Large intestine (tissue), 3 donors: ENCODE measurements at regions not wholly inside any gene's neighbourhood (a gene's known extent, or its start where the extent isn't known, plus 50 kb on each side); places are given as distances from the start of the nearest gene placed in this dataset.

ENCODE experiments used
- DNase-seq, 2 donors: peaks; one replicate each; pipeline versions ENCODE4 v3.0.0 to v3.0.0-alpha.2; 2013
- H3K27ac ChIP-seq: one replicate; pipeline ENCODE4 v1.5.1; 2013; ENCODE audit warnings: low read length
- H3K27me3 ChIP-seq: 2 replicates; pipeline ENCODE4 v1.6.1; 2013; ENCODE audit warnings: low read length; ENCODE audit not compliant: control insufficient read depth, insufficient read depth
- H3K36me3 ChIP-seq: 2 replicates; pipeline ENCODE4 v1.6.1; 2013; ENCODE audit warnings: low read length; ENCODE audit not compliant: control insufficient read depth, insufficient read depth
- H3K4me1 ChIP-seq: one replicate; pipeline ENCODE4 v1.6.1; 2013; ENCODE audit warnings: low read length; ENCODE audit not compliant: control insufficient read depth, insufficient read depth
- H3K4me3 ChIP-seq: one replicate; pipeline ENCODE4 v1.5.1; 2013; ENCODE audit warnings: low read length
- H3K9me3 ChIP-seq: one replicate; pipeline ENCODE4 v1.6.1; 2013; ENCODE audit warnings: mild to moderate bottlenecking, low read depth, low read length, moderate library complexity; ENCODE audit not compliant: control insufficient read depth
- WGBS: methylation state at CpG from one replicate; pipeline ENCODE4 v1.1.5; 2013; ENCODE audit warnings: low lambda C conversion rate; ENCODE audit not compliant: insufficient coverage; 5-methylcytosine and 5-hydroxymethylcytosine counted together

DNA sequence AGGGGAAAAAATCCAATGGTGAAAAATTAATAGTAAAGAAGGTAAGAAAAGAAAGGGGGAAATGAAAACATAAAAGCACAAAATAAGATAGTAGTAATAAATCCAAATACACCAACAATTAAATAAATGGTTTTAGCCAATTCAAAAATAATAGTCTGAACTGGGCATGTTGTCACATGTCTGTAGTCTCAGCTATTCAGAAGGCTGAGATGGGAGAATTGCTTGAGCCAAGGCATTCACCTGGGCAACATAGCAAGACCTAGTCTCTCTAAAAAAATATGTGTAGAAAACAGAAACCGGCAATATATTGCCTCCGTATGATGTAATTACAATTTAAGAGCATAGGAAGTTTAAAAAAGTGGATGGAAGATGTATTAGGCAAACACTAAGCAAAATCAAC is 311.3 kb upstream of the FERMT1 start:
- no peaks in the 10 kb centered on the region for H3K4me1 ChIP-seq
- no peaks in the 10 kb centered on the region for H3K27me3 ChIP-seq
- WGBS: 100% methylated on average over 2 of the region's 2 CpGs
- DNase-seq: no peak
- H3K9me3 ChIP-seq: no peaks in the 10 kb centered on the region
- H3K4me3 ChIP-seq: no peak overlapping the region
- no peaks in the 10 kb centered on the region for H3K36me3 ChIP-seq
- H3K27ac ChIP-seq: no peak overlapping the region

DNA sequence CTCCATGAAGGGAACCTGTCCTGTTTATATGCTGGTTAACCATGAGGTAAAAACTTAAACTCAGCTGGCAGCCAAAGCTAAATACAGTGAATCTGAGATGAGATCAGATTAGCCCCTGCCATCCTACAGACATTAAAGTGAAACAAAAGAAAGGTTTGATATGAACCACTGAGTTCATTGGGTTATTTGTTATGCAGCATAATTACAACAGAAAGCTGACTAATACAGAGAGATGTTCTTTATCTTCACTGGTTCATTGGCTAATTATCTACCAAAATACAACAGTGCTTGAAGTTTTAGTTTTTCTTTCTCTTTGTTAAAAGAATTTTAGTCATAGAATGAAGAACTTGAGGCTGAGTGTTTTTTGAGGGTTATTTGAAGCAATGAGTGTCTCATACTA is 307.6 kb upstream of the FERMT1 start:
- H3K4me3 ChIP-seq: no peak overlapping the region
- no peak overlapping the region for H3K27ac ChIP-seq
- no peaks in the 10 kb centered on the region for H3K27me3 ChIP-seq
- DNase-seq: no peak
- H3K9me3 ChIP-seq: no peaks in the 10 kb centered on the region
- no peaks in the 10 kb centered on the region for H3K36me3 ChIP-seq
- H3K4me1 ChIP-seq: no peaks in the 10 kb centered on the region

DNA sequence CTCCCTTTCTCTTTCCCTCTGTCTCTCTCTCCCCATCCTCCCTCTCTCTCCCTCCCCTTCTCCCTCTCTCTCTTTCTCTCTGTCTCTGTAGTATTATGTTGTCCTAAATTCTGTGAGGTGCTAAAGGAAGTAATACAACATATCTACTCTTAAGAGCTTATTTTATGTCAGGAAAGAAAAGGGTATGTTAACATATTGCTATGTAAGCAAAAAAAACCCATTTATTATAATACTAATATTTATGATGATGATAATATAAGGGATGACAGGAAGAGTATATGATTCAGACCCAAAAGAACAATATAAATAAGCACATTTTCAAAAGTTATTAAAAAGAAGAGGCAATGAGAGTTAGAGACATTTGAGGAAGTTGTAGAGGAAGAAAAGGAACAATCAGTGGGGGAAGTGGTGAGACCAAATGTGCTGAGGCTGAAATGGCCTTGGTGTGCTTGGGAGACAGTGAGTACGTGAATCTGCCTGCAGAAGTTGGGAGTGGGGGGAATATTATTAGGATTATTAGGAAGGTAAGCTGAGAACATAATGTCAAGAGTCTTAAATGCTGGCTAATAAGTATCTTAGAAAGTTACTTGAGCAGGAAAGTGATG is 303.6 kb upstream of the FERMT1 start:
- Histone ChIP-seq H3K27ac (no peak overlapping the region), H3K27me3 (no peaks in the 10 kb centered on the region), H3K36me3 (no peaks in the 10 kb centered on the region), H3K4me1 (no peaks in the 10 kb centered on the region), H3K9me3 (no peaks in the 10 kb centered on the region), H3K4me3 (no peak overlapping the region)
- DNase-seq: no peak
- 56% methylated on average over 1 of the region's 1 CpG for WGBS

DNA sequence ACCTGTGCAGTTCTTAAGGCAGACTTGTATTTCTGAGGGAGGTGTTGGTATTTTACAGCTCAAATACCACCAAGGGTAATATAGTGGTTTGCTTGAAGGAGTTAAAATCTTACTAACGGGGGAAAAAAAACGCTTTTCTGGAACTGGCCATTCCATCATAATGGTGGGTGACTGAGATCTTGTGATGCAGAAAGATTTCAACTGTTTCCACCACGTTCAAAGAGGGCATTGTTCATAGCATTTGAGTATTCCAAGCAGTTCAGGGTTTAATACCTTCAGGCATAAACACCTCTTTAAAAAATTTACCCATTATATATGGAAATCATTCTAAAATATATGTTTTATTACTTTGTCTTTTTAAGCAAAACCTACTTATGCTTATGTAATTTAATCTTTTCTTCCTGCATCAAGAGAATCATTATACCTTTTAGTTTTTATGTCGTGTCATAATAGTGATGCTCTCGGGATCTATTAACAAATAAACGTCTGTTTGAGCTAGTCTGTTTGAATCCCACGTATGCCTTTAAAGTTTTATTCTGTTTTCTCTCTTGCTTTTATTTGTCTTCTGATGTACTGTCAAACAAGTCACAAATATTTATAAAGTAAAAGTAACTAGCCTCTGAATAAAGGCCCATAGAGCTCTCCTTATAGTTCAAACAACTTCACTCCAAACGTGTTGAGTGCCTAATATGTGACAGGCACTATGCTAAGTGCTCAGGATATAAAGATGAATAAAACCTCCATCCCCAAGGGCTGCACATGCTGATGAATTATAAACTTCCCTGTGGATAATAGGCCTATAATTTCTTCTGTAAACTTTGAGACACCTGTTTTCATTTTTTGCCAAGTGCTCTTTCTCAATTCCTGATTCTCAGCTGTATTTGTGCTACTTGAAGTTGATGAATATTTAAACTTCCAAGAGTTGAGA is 298.8 kb upstream of the FERMT1 start:
- no peak for DNase-seq
- Histone ChIP-seq H3K36me3 (no peaks in the 10 kb centered on the region), H3K9me3 (no peaks in the 10 kb centered on the region), H3K4me3 (no peak overlapping the region), H3K4me1 (no peaks in the 10 kb centered on the region), H3K27ac (no peak overlapping the region), H3K27me3 (no peaks in the 10 kb centered on the region)
- 58% methylated on average over 6 of the region's 8 CpGs for WGBS

DNA sequence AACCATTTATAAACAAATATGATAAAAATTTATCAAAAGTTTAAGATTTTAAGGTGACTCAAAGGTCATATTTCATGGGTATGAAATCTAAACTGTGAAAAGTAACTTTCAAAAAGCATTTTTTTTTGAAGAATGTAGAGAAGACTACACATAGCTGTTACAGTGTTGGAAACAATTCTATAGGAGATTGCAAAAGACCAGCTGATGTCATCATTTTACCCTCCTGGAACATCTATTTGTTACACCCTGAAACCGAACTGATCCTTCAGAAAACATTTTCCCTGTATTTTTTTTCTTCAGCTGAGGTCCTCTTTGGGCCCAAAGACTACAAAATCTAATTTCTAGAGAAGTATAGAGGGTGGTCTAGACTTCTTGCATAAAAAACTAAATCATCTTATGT is 297.5 kb upstream of the FERMT1 start:
- Histone ChIP-seq H3K9me3 (no peaks in the 10 kb centered on the region), H3K27ac (no peak overlapping the region), H3K4me3 (no peak overlapping the region), H3K36me3 (no peaks in the 10 kb centered on the region), H3K4me1 (no peaks in the 10 kb centered on the region), H3K27me3 (no peaks in the 10 kb centered on the region)
- no CpG with 5 or more reads among the region's 1 CpG for WGBS
- DNase-seq: no peak

DNA sequence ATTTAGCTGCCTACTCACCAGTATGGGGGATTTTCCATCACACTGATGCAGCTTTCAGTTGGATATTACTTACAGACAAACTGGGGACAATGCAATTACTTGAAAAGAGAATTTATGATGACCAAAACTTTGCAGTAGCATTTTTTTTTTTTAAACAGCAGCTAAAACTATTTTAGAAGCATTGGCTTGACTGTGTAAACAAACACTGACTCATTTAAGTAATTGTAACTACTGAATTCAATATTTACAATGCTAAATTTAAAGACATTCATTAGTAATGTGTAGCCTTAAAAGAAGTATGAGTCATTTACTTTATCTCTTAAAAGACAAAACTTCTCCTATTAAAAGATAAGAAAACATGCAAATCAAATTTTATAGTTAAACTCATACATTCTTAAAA is 295.9 kb upstream of the FERMT1 start:
- no peak for DNase-seq
- H3K4me1 ChIP-seq: no peaks in the 10 kb centered on the region
- H3K27ac ChIP-seq: no peak overlapping the region
- H3K9me3 ChIP-seq: no peaks in the 10 kb centered on the region
- no peaks in the 10 kb centered on the region for H3K27me3 ChIP-seq
- no peak overlapping the region for H3K4me3 ChIP-seq
- no peaks in the 10 kb centered on the region for H3K36me3 ChIP-seq

DNA sequence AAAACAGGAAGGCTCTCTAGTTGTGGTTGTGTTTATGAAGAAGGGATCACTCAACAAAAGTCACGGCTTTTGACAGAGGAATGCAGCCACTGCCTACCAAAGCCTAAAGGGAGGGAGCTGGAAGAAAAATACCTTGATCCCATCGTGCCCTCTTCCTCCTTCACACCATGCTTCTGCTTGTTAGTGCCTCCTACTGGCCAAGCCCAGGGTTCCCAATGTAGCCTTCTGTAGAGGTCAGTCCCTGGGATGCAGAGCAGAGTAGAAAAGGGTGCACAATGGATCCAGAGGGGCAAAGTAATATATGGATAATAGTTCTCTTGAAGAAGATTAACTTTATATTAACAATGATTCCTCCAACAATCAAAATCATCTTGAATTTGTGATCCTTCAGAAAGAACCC is 293.5 kb upstream of the FERMT1 start:
- no peaks in the 10 kb centered on the region for H3K36me3 ChIP-seq
- no peak for DNase-seq
- H3K4me3 ChIP-seq: no peak overlapping the region
- 88% methylated on average over 1 of the region's 2 CpGs for WGBS
- H3K9me3 ChIP-seq: no peaks in the 10 kb centered on the region
- no peaks in the 10 kb centered on the region for H3K4me1 ChIP-seq
- no peak overlapping the region for H3K27ac ChIP-seq
- H3K27me3 ChIP-seq: no peaks in the 10 kb centered on the region

DNA sequence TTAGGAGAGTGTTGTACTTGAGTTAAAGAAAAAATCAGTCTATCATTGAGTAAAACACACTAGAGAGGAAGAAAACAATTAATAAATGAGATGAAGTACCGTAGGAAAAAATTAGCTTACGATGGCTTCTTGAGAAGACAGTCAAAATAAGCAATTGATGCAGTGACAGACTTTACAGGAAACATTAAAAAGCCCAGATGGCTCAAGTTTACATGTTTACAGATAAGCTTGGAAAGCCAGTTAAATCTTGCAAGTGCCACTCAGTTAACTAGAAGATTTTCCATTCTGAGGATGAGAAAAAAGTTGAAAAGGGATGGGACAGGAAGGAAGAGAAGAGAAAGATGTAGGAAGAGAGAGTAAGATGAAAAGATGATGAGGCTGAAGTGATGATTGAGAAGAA is 288.8 kb upstream of the FERMT1 start:
- no peak for DNase-seq
- Histone ChIP-seq H3K4me1 (no peaks in the 10 kb centered on the region), H3K4me3 (no peak overlapping the region), H3K9me3 (no peaks in the 10 kb centered on the region), H3K36me3 (no peaks in the 10 kb centered on the region), H3K27ac (no peak overlapping the region), H3K27me3 (no peaks in the 10 kb centered on the region)
- WGBS: 82% methylated on average over 2 of the region's 2 CpGs

DNA sequence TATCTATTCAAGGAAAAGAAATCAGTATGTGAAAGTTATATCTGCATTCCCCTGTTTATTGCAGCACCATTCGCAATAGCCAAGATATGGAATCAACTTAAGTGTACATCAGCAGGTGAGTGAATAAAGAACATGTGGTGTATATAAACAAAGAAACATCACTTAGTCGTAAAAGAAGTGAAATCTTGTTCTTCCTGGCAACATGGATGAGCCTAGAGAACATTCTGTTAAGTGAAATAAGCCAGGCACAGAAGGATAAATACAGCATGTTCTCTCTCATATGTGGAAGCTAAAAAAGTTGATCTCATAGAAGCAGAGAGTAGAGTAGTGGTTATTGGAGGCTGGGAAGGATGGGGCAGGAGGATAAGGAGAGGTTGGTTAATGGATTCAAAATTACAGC is 287.9 kb upstream of the FERMT1 start:
- Histone ChIP-seq H3K4me1 (no peaks in the 10 kb centered on the region), H3K27ac (no peak overlapping the region), H3K36me3 (no peaks in the 10 kb centered on the region), H3K9me3 (no peaks in the 10 kb centered on the region), H3K4me3 (no peak overlapping the region), H3K27me3 (no peaks in the 10 kb centered on the region)
- no peak for DNase-seq
- WGBS: 67% methylated on average over 1 of the region's 2 CpGs

DNA sequence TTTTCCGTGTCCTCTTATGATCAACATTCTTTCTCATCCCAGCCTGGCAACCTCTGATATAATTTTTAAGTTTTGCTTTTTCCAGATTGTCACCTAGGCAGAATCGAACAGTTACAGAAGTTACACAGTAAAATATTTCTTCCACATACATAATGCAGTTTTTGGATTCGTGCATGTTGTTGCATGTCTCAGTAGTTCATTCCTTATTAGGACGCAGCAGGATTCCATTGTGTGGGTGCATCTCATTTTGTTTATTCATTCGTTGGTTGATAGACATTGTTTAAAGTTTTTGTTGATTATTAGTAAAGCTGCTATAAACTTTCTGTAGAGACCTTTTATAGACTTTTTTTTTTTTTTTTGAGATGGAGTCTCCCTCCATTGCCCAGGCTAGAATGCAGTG is 284.3 kb upstream of the FERMT1 start:
- Histone ChIP-seq H3K27me3 (no peaks in the 10 kb centered on the region), H3K36me3 (no peaks in the 10 kb centered on the region), H3K27ac (no peak overlapping the region), H3K9me3 (no peaks in the 10 kb centered on the region), H3K4me1 (no peaks in the 10 kb centered on the region), H3K4me3 (no peak overlapping the region)
- WGBS: 100% methylated on average over 1 of the region's 5 CpGs
- DNase-seq: no peak
